ENCODE measurements at regions not wholly inside any gene's neighbourhood (a gene's known extent, or its start where the extent isn't known, plus 50 kb on each side); places are given as distances from the start of the nearest gene placed in this dataset.

GRCh38 chr12:60012659-60013058, 416.8 kb downstream of the SLC16A7 start:
- in situ Hi-C loops (cut with HindIII; ENCODE audit: low pct_ligation_motif_present, low pct_unique_long_range_greater_than_20kb, low sequenced_read_pairs) = no loop called here
- DNase-seq = no peak

- DNase-seq = no peak
- in situ Hi-C loops (cut with HindIII; ENCODE audit: low pct_ligation_motif_present, low pct_unique_long_range_greater_than_20kb, low sequenced_read_pairs) = no loop called here
These were observed 418.6 kb downstream of the SLC16A7 start for GRCh38 chr12:60014436-60014835.

GRCh38 chr12:60020068-60020467, 424.2 kb downstream of the SLC16A7 start:
- no peak for DNase-seq
- in situ Hi-C loops (cut with HindIII; ENCODE audit: low pct_ligation_motif_present, low pct_unique_long_range_greater_than_20kb, low sequenced_read_pairs) = no loop called here

GRCh38 chr12:60021235-60021634, 425.4 kb downstream of the SLC16A7 start:
- DNase-seq = no peak
- in situ Hi-C loops (cut with HindIII; ENCODE audit: low pct_ligation_motif_present, low pct_unique_long_range_greater_than_20kb, low sequenced_read_pairs) = no loop called here

GRCh38 chr12:60027266-60027665, 431.4 kb downstream of the SLC16A7 start:
- DNase-seq = no peak
- in situ Hi-C loops (cut with HindIII; ENCODE audit: low pct_ligation_motif_present, low pct_unique_long_range_greater_than_20kb, low sequenced_read_pairs) = no loop called here

- no peak for DNase-seq
- in situ Hi-C loops (cut with HindIII; ENCODE audit: low pct_ligation_motif_present, low pct_unique_long_range_greater_than_20kb, low sequenced_read_pairs) = no loop called here
These were observed 438.3 kb downstream of the SLC16A7 start for GRCh38 chr12:60034147-60034546.

- in situ Hi-C loops (cut with HindIII; ENCODE audit: low pct_ligation_motif_present, low pct_unique_long_range_greater_than_20kb, low sequenced_read_pairs) = no loop called here
- DNase-seq = no peak
These were observed 440.0 kb downstream of the SLC16A7 start for GRCh38 chr12:60035835-60036234.

GRCh38 chr12:60042835-60043234, 447.0 kb downstream of the SLC16A7 start:
- in situ Hi-C loops (cut with HindIII; ENCODE audit: low pct_ligation_motif_present, low pct_unique_long_range_greater_than_20kb, low sequenced_read_pairs) = no loop called here

GRCh38 chr12:60043236-60043635, 447.4 kb downstream of the SLC16A7 start:
- no peak for DNase-seq
- in situ Hi-C loops (cut with HindIII; ENCODE audit: low pct_ligation_motif_present, low pct_unique_long_range_greater_than_20kb, low sequenced_read_pairs) = no loop called here

More at GRCh38 chr12:60042835-60043234, 447.0 kb downstream of the SLC16A7 start:
- DNase-seq = no peak

GRCh38 chr12:60052483-60052882, 456.7 kb downstream of the SLC16A7 start:
- in situ Hi-C loops (cut with HindIII; ENCODE audit: low pct_ligation_motif_present, low pct_unique_long_range_greater_than_20kb, low sequenced_read_pairs) = no loop called here
- DNase-seq = no peak

GRCh38 chr12:60059180-60059579, 463.4 kb downstream of the SLC16A7 start:
- peak; percentile 6 for DNase-seq
- in situ Hi-C loops (cut with HindIII; ENCODE audit: low pct_ligation_motif_present, low pct_unique_long_range_greater_than_20kb, low sequenced_read_pairs) = no loop called here

GRCh38 chr12:60066655-60067054, 470.8 kb downstream of the SLC16A7 start:
- in situ Hi-C loops (cut with HindIII; ENCODE audit: low pct_ligation_motif_present, low pct_unique_long_range_greater_than_20kb, low sequenced_read_pairs) = no loop called here
- DNase-seq = no peak

GRCh38 chr12:60070552-60070951, 474.7 kb downstream of the SLC16A7 start:
- in situ Hi-C loops (cut with HindIII; ENCODE audit: low pct_ligation_motif_present, low pct_unique_long_range_greater_than_20kb, low sequenced_read_pairs) = no loop called here
- DNase-seq = no peak

- in situ Hi-C loops (cut with HindIII; ENCODE audit: low pct_ligation_motif_present, low pct_unique_long_range_greater_than_20kb, low sequenced_read_pairs) = no loop called here
- DNase-seq = no peak
These were observed 475.9 kb downstream of the SLC16A7 start for GRCh38 chr12:60071759-60072191.

GRCh38 chr12:60072911-60073310, 477.1 kb downstream of the SLC16A7 start:
- no peak for DNase-seq
- in situ Hi-C loops (cut with HindIII; ENCODE audit: low pct_ligation_motif_present, low pct_unique_long_range_greater_than_20kb, low sequenced_read_pairs) = no loop called here

- in situ Hi-C loops (cut with HindIII; ENCODE audit: low pct_ligation_motif_present, low pct_unique_long_range_greater_than_20kb, low sequenced_read_pairs) = no loop called here
- no peak for DNase-seq
These were observed 479.3 kb downstream of the SLC16A7 start for GRCh38 chr12:60075091-60075490.

- no peak for DNase-seq
- in situ Hi-C loops (cut with HindIII; ENCODE audit: low pct_ligation_motif_present, low pct_unique_long_range_greater_than_20kb, low sequenced_read_pairs) = no loop called here
These were observed 482.2 kb downstream of the SLC16A7 start for GRCh38 chr12:60078026-60078425.

GRCh38 chr12:60093428-60093827, 497.6 kb downstream of the SLC16A7 start:
- in situ Hi-C loops (cut with HindIII; ENCODE audit: low pct_ligation_motif_present, low pct_unique_long_range_greater_than_20kb, low sequenced_read_pairs) = no loop called here
- DNase-seq = no peak

- DNase-seq = no peak
- in situ Hi-C loops (cut with HindIII; ENCODE audit: low pct_ligation_motif_present, low pct_unique_long_range_greater_than_20kb, low sequenced_read_pairs) = no loop called here
These were observed 498.6 kb downstream of the SLC16A7 start for GRCh38 chr12:60094436-60094835.

GRCh38 chr12:60096727-60097126, 500.9 kb downstream of the SLC16A7 start:
- DNase-seq = no peak
- in situ Hi-C loops (cut with HindIII; ENCODE audit: low pct_ligation_motif_present, low pct_unique_long_range_greater_than_20kb, low sequenced_read_pairs) = no loop called here

GRCh38 chr12:60100160-60100559, 504.3 kb downstream of the SLC16A7 start:
- in situ Hi-C loops (cut with HindIII; ENCODE audit: low pct_ligation_motif_present, low pct_unique_long_range_greater_than_20kb, low sequenced_read_pairs) = no loop called here
- DNase-seq = no peak

Measured in ACHN (cell line).